ENCODE measurements at regions not wholly inside any gene's neighbourhood (a gene's known extent, or its start where the extent isn't known, plus 50 kb on each side); places are given as distances from the start of the nearest gene placed in this dataset.
A peak's percentile ranks its signal among the peaks of the same experiment; 100 is the strongest.

- H4K8ac ChIP-seq (ENCODE audit: low read depth in 2 of 2, low read length in 2 of 2), result peak overlapping the region; percentile 66 to 85
- no peak overlapping the region for H2AK9ac ChIP-seq (replicated peaks; ENCODE audit: low read depth, low read length, poor library complexity)
- H3K4me3 ChIP-seq (ENCODE audit: insufficient read depth, low read depth, low read length), result no peak overlapping the region
- POLR2A ChIA-PET (ENCODE audit: unreplicated experiment), result no interaction called here
- H3K36me3 ChIP-seq (ENCODE audit: control insufficient read depth, insufficient read depth, low read length), result no peaks in the 10 kb centered on the region
- dilution Hi-C loops (cut with HindIII; ENCODE audit: low sequenced_read_pairs, unreplicated experiment) (no loop called here), intact Hi-C loops (cut with micrococcal nuclease) (loop anchor here (10.0 kb wide), 1 partner anchor 333 kb away; no protein-coding TSS in a partner anchor), in situ Hi-C loops (cut with MboI; ENCODE audit: low sequenced_read_pairs) (no loop called here)
- peak overlapping the region; percentile 11 for H3K27ac ChIP-seq (ENCODE audit: insufficient read depth, low read length)
- H3K4me2 ChIP-seq (ENCODE audit: low read depth, low read length), result peak overlapping the region; percentile 44; the same call in 1 of the 2 replicates
- no peaks in the 10 kb centered on the region for H4K20me1 ChIP-seq (ENCODE audit: insufficient read depth, low read length)
- H3K9ac ChIP-seq (ENCODE audit: low read depth, low read length), result no peak overlapping the region
- peak overlapping the region; percentile 55 for H4K5ac ChIP-seq (ENCODE audit: low read depth, low read length)
- H3K27me3 ChIP-seq (ENCODE audit: control insufficient read depth, insufficient read depth, low read length), result no peaks in the 10 kb centered on the region
- peak overlapping the region; percentile 29; the same call in 1 of the 2 replicates for H3K23ac ChIP-seq (ENCODE audit: low read depth, low read length)
- BruUV-seq (replicated peaks), result no TSS peak
- H4K91ac ChIP-seq (ENCODE audit: insufficient read depth, low read depth, low read length), result peak overlapping the region; percentile 69
- H2BK20ac ChIP-seq (ENCODE audit: low read depth, low read length), result peak overlapping the region; percentile 81
- DNase-seq (peak; percentile 79), ATAC-seq (ENCODE audit: low read depth) (peak; percentile 76)
- peak overlapping the region; percentile 37; the same call in 1 of the 3 replicates for H2BK15ac ChIP-seq (ENCODE audit: low read depth, low read length)
- WGBS, 2 experiments (ENCODE audit: extremely low coverage in 2 of 2, insufficient read length in 1 of 2), result 66% methylated on average over 7 of the region's 13 CpGs; no CpG with 5 or more reads in 1 of the 2 experiments
- CTCF ChIA-PET, result no interaction called here
- 0 out of 2 replicates have a peak, but pooled peaks cover 7% of the 10 kb centered on the region for H3K9me1 ChIP-seq (ENCODE audit: insufficient read depth, low read length)
- H2AK5ac ChIP-seq (ENCODE audit: low read depth, low read length), result peak overlapping the region; percentile 57; the same call in 1 of the 2 replicates
- no peak for TF ChIP-seq CTCF (conservative IDR thresholded peaks at IDR 0.05; ENCODE audit: low read depth, low read length)
- peak; percentile 60 for TF ChIP-seq CEBPB (IDR thresholded peaks at IDR 0.05; ENCODE audit: low read depth, low read length)
- no peak for TF ChIP-seq RFX5 (IDR thresholded peaks at IDR 0.05; ENCODE audit: low read depth, low read length)
- 0 out of 2 replicates have a peak, but pooled peaks have one; percentile 13 for TF ChIP-seq MAFK (IDR thresholded peaks at IDR 0.05; ENCODE audit: low read depth, low read length)
- TF ChIP-seq FOS (IDR thresholded peaks at IDR 0.05; ENCODE audit: low read depth, low read length), result no peak; the same call in 1 of the 2 replicates
- peak; percentile 87 for TF ChIP-seq NFE2L2 (IDR thresholded peaks at IDR 0.05; ENCODE audit: low read depth, low read length)
- TF ChIP-seq, protein P1, sequence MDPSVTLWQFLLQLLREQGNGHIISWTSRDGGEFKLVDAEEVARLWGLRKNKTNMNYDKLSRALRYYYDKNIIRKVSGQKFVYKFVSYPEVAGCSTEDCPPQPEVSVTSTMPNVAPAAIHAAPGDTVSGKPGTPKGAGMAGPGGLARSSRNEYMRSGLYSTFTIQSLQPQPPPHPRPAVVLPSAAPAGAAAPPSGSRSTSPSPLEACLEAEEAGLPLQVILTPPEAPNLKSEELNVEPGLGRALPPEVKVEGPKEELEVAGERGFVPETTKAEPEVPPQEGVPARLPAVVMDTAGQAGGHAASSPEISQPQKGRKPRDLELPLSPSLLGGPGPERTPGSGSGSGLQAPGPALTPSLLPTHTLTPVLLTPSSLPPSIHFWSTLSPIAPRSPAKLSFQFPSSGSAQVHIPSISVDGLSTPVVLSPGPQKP (IDR thresholded peaks at IDR 0.05; ENCODE audit: borderline replicate concordance, low read depth, low read length), result no peak
- peak overlapping the region; percentile 86 for H2BK120ac ChIP-seq (ENCODE audit: low read depth, low read length)
- H3K18ac ChIP-seq (ENCODE audit: low read depth, low read length), result peak overlapping the region; percentile 72; the same call in 1 of the 2 replicates
- H2AFZ ChIP-seq (replicated peaks; ENCODE audit: low read length, poor library complexity), result peak overlapping the region; percentile 75
- peaks cover 8% of the 10 kb centered on the region for H3K4me1 ChIP-seq (ENCODE audit: control insufficient read depth, insufficient read depth, low read length)
- peak overlapping the region; percentile 50; the same call in 1 of the 2 replicates for H3K56ac ChIP-seq (ENCODE audit: extremely low read depth, insufficient read depth, low read length)
- no peaks in the 10 kb centered on the region for H3K9me3 ChIP-seq (ENCODE audit: control insufficient read depth, insufficient read depth, low read length)
- peak overlapping the region; percentile 22 for H3K14ac ChIP-seq (replicated peaks; ENCODE audit: low read depth, low read length)
- H3K79me1 ChIP-seq (ENCODE audit: low read depth in 1 of 2, low read length in 2 of 2), result no peaks in the 10 kb centered on the region
- H3K4ac ChIP-seq (ENCODE audit: low read depth, low read length), result peak overlapping the region; percentile 70
- H2BK5ac ChIP-seq (ENCODE audit: low read depth, low read length, poor library complexity, severe bottlenecking), result peak overlapping the region; percentile 14
Observed at GRCh38 chr10:5291501-5292195, 73.1 kb upstream of the UCN3 start.
